Calu3 (cell line): ENCODE measurements at regions not wholly inside any gene's neighbourhood (a gene's known extent, or its start where the extent isn't known, plus 50 kb on each side); places are given as distances from the start of the nearest gene placed in this dataset.
"Not testable (repeated sequence)": the region's sequence is repeated elsewhere in the genome, so short reads cannot be mapped to it uniquely, and the experiment has no call there.

Experiments used
- BruUV-seq: library from RNA; stranded (reverse); fragments of 400-500 nt; replicated peaks from 2 replicates; lab custom pipeline; 2021; lab: Mats Ljungman, UMichigan
- CTCF ChIA-PET: fragments of 300-600 bp; sonication (Branson Sonifier 250); formaldehyde crosslinking; loops from one replicate; lab custom pipeline; 2022; ENCODE audit warnings: antibody characterized with exemption; lab: Charles Lee
- DNase-seq: peaks from one replicate; pipeline ENCODE4 v3.0.0; 2022
- H3K27ac Mint-ChIP-seq: one replicate; pipeline ENCODE4 v1.8.0; 2022; ENCODE audit warnings: mixed read lengths; ENCODE audit not compliant: unreplicated experiment
- H3K27me3 Mint-ChIP-seq: one replicate; pipeline ENCODE4 v1.8.0; 2022; ENCODE audit warnings: mixed read lengths; ENCODE audit not compliant: unreplicated experiment
- H3K36me3 Mint-ChIP-seq: one replicate; pipeline ENCODE4 v1.8.0; 2022; ENCODE audit warnings: mild to moderate bottlenecking, moderate library complexity, mixed read lengths; ENCODE audit not compliant: insufficient read depth, unreplicated experiment
- H3K4me1 Mint-ChIP-seq: one replicate; pipeline ENCODE4 v1.8.0; 2022; ENCODE audit warnings: mild to moderate bottlenecking, low read depth, mixed read lengths; ENCODE audit not compliant: unreplicated experiment
- H3K4me3 Mint-ChIP-seq: one replicate; pipeline ENCODE4 v1.8.0; 2022; ENCODE audit warnings: mild to moderate bottlenecking, low read depth, moderate library complexity, mixed read lengths; ENCODE audit not compliant: unreplicated experiment
- H3K9me3 Mint-ChIP-seq: one replicate; pipeline ENCODE4 v1.8.0; 2022; ENCODE audit warnings: low read depth, mixed read lengths; ENCODE audit not compliant: unreplicated experiment
- intact Hi-C: fragments of 100-400 bp; cut with micrococcal nuclease; formaldehyde crosslinking; loops from one replicate; pipeline ENCODE4 v1.10.0; 2022; ENCODE audit not compliant: unreplicated experiment
- TF ChIP-seq, protein P1 (sequence below): fragments of 200-600 bp; IDR thresholded peaks from one replicate; pipeline ENCODE4 v1.8.0; 2022; ENCODE audit warnings: antibody characterized with exemption; ENCODE audit not compliant: unreplicated experiment

GRCh38 chr6:106807947-106808611 lies 166.4 kb downstream of the CD24 start:
- Mint-ChIP-seq H3K9me3 (peaks cover 28% of the 10 kb centered on the region), H3K27ac (no peak overlapping the region), H3K36me3 (no peaks in the 10 kb centered on the region), H3K4me3 (no peak overlapping the region), H3K4me1 (peaks cover 18% of the 10 kb centered on the region), H3K27me3 (no peaks in the 10 kb centered on the region)
- CTCF ChIA-PET = no interaction called here
- no TSS peak for BruUV-seq
- intact Hi-C loops = no loop called here
- no peak for DNase-seq
- TF ChIP-seq, protein P1, sequence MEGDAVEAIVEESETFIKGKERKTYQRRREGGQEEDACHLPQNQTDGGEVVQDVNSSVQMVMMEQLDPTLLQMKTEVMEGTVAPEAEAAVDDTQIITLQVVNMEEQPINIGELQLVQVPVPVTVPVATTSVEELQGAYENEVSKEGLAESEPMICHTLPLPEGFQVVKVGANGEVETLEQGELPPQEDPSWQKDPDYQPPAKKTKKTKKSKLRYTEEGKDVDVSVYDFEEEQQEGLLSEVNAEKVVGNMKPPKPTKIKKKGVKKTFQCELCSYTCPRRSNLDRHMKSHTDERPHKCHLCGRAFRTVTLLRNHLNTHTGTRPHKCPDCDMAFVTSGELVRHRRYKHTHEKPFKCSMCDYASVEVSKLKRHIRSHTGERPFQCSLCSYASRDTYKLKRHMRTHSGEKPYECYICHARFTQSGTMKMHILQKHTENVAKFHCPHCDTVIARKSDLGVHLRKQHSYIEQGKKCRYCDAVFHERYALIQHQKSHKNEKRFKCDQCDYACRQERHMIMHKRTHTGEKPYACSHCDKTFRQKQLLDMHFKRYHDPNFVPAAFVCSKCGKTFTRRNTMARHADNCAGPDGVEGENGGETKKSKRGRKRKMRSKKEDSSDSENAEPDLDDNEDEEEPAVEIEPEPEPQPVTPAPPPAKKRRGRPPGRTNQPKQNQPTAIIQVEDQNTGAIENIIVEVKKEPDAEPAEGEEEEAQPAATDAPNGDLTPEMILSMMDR = no peak

- H3K36me3 Mint-ChIP-seq, H3K4me3 Mint-ChIP-seq, intact Hi-C loops, H3K27me3 Mint-ChIP-seq, H3K27ac Mint-ChIP-seq, BruUV-seq, DNase-seq, CTCF ChIA-PET: not testable (repeated sequence)
- peaks cover 15% of the 10 kb centered on the region for H3K9me3 Mint-ChIP-seq
- peaks cover 22% of the 10 kb centered on the region for H3K4me1 Mint-ChIP-seq
These were observed 168.3 kb downstream of the CD24 start for GRCh38 chr6:106806253-106806652.

GRCh38 chr6:106805771-106806170 lies 168.8 kb downstream of the CD24 start:
- no peak for DNase-seq
- BruUV-seq = no TSS peak

DNA sequence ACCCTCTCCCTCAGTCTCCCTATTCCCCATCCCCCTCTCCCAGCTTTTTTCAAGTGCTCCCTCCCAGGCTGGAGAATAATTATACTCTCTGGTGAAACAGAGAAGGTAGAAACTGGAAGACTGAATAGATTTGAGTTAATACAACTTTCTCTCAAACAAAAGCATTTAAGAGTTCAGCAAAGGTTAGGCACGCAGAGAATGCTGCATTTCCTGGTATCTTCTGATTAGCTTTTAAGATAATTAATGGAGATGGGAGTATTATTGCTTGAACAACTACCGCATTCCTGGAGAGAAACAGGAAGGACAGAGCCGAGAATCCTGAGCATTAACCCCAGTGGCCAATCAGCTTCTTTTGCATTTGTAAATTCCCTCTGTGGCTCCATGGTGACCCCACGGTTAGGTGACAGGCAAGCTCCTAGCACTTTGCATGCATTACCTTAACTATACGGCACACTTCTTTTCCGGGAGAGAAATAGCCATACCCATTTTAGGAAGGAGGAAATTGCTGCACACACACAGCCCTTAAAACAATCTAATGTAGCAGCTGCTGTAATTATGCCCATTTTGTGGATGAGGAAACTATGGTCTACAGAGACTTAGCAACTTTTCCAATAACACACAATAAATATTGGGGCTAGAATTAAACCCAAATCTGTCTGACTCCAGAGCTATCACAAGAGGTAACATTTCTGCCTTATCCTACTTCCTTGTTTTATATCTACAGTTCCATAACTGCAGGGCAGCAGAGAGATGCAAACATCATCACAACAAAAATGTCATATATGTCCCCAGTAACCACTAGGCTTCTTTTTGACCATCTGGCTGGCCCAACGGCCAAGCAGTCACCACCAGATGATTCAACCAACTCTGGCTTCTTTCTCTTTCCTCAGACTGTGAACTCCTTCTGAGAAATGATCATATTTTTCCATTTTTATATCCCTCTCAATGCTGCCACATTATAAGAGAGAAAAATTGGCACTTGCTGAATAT lies 169.9 kb downstream of the CD24 start:
- H3K27ac Mint-ChIP-seq = peak overlapping the region; percentile 56
- H3K27me3 Mint-ChIP-seq = no peaks in the 10 kb centered on the region
- CTCF ChIA-PET = interaction anchor here (1.1 kb wide), 1 partner anchor 12 kb away, joined by 4 read pairs; no protein-coding TSS in a partner anchor
- peaks cover 12% of the 10 kb centered on the region for H3K9me3 Mint-ChIP-seq
- no TSS peak for BruUV-seq
- H3K4me1 Mint-ChIP-seq = peaks cover 37% of the 10 kb centered on the region
- H3K4me3 Mint-ChIP-seq = no peak overlapping the region
- DNase-seq = peak; percentile 69
- intact Hi-C loops = loop anchor here (1.0 kb wide), 1 partner anchor 66 kb away; no protein-coding TSS in a partner anchor
- no peaks in the 10 kb centered on the region for H3K36me3 Mint-ChIP-seq
- TF ChIP-seq, protein P1 = no peak

More at GRCh38 chr6:106805771-106806170, 168.8 kb downstream of the CD24 start:
- Mint-ChIP-seq H3K9me3 (peaks cover 14% of the 10 kb centered on the region), H3K27me3 (no peaks in the 10 kb centered on the region), H3K4me3 (no peak overlapping the region), H3K36me3 (no peaks in the 10 kb centered on the region), H3K27ac (no peak overlapping the region), H3K4me1 (peaks cover 26% of the 10 kb centered on the region)
- CTCF ChIA-PET = no interaction called here
- intact Hi-C loops = no loop called here
- TF ChIP-seq, protein P1 = no peak
